SH-SY5Y (cell line): ENCODE measurements at regions not wholly inside any gene's neighbourhood (a gene's known extent, or its start where the extent isn't known, plus 50 kb on each side); places are given as distances from the start of the nearest gene placed in this dataset.

Source experiments
- GATA2 ChIP-seq: IDR thresholded peaks from 2 replicates; pipeline ENCODE4 v1.6.1; 2011; ENCODE audit warnings: mild to moderate bottlenecking, low read depth, low read length
- GATA3 ChIP-seq: IDR thresholded peaks from 2 replicates; pipeline ENCODE4 v1.6.1; 2011; ENCODE audit warnings: low read depth, mild to moderate bottlenecking, low read length, moderate library complexity

DNA sequence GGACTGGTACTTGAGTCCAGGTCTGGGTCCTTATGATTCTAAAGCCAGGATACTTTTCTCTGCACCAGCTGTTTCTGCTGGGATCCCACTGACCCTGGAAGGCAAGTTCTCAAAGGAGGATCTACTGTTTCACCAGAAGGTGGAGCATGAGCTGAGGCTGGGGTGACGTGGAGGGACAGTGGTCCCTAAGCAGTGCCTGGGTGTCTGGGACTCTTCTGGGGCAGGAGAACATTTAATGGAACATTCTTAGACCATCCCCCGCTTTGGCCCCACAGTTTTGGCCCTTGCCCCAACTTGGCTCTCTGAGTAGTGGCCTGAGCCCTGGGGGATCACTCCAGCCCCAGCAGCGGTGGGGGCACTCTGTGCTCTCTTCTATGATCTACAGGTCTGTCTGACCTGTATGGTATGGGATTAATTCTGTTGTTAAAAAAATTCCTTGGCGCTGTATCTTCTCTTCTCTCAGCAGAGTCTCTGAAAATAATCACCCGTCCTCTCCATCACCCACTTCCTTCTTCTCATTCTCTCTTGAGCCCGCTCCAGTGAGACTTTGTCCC is 60.3 kb upstream of the CSF3R start:
- TF ChIP-seq GATA3 (no peak), GATA2 (no peak)
